HT1080 (cell line): ENCODE measurements at regions not wholly inside any gene's neighbourhood (a gene's known extent, or its start where the extent isn't known, plus 50 kb on each side); places are given as distances from the start of the nearest gene placed in this dataset. TPM values are rescaled to one million over a fixed set of nuclear protein-coding genes. Genes with fewer than 3 reads are reported as not detected.
A peak's percentile ranks its signal among the peaks of the same experiment; 100 is the strongest.

ENCODE experiments used
- DNase-seq: peaks from one replicate; pipeline ENCODE4 v3.0.0-alpha.2; 2015; ENCODE audit warnings: low read depth
- small RNA-seq: library from RNA; depleted of rRNA; stranded (forward); fragments of <200 nt; gene quantifications from one replicate; pipeline ENCODE3, GENCODE V24; 2014

DNA sequence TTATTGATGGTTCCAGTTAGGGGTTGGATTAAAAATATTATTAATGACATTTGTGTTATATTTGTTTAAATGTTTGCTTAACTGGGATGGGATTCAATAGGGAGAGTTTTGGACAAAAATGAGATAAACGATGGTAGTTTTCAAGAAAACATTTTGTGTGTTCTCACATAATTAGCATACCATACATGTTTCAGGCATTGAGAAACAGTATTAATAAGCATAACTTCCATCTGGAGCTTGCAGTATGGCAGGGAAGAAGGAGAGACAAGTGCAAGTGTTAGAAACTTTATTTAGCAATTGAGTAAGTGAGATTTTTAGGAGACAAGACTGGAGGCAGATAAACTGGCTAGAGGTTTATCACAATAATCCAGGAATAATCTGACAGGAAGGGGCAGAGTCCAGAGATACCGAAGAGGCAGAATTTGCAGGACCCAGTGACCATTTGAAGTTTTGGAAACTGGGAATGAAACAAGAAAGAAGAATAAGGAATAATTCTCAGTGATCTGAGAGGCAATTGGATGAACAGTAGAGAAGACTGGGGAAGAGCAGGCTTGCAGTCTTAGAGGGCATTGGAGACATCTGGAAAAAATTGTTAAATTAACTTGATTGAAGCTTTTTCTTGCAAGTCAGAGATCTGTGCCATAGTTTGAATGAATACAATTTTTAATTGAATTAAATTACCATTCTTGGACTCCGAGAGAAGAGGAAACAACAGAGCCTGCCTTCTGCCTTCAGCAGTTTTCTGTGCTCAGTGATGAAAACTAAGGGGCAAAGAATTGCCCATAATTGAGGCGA lies 73.0 kb upstream of the PTCHD4 start:
- DNase-seq, result no peak

DNA sequence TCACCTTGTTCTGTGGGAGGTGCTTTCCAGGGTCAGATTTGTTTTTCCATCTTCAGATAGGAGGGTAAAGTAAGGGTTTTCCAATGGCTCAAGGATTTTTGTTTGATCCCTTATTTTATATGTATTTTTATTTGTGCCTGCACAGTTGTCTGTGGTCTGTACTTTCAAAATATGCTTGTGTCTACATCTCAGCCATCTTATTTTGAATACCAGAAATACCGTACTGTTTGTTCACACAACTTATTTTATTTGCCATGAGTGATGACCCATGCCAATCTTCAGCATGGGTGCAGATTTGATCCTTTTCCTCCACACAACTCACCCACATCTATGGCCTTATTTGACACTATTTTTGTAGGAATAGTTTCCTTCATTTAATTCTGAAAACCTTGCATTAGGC lies 72.2 kb upstream of the PTCHD4 start:
- DNase-seq, result peak; percentile 23

DNA sequence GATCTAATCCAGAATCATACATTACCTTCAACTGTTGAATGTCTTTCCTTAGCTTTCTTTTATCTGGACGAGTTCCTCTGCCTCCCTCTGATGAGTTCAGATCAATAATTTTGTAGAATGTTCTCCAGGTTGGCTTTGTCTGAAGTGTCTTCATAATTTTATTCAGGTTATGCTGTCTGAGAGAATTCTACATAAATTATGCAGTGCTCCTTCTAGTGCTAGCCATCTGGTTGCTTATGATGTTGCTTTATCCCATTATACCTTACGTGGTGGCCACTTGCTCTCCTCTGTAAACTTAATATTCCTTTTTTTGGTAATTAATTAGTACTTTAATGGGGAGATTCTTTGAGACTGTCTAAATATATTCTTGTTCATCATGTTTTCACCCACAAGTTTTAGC lies 67.7 kb upstream of the PTCHD4 start:
- no peak for DNase-seq

DNA sequence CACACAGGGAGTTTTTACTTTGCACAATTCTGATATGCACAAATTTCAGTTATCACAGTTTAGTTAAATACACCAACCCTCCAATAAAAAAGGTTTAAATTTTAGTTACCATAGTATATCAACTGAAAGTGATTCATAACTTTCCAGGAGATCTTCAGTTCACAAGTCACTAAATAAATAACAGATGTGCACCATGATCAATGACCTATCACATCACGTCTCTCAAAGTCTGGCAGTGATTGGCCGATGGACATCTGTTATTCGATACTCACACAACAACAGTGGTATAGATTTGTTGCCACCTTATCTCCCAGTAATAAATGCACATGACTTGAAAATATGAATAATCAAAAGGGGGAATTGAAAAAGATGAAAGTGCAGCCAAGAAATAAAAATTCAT lies 66.8 kb upstream of the PTCHD4 start:
- peak; percentile 1 for DNase-seq

DNA sequence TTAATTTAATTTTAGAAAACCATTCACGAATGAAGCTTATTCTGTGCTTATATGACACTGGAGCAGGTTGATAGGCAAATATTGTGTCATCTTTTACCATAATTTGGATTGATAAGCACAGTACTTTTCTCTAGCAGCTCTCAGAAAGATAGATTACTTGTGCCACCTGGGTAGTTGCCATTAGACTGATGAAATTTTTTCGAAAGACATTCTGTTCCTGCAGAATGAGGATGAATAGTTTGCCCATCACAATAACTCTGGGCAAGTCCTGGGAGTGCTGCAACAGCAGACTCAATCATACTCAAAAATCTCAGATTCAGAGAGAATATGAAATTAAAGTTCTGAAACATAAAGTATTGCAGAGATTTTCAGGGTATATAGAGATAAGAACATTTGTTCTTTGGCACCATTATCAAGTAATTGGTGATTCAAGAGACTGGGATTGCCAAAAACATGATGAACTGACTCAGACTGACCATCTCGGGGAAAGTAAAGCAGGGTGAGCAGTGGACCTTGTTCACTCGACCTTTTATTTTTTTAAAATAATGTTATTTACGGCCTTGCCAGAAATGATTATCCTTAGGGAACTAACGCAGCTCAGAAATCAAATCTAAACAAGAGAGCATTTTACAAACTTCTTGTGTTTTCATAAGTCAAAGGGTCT lies 65.8 kb upstream of the PTCHD4 start:
- no peak for DNase-seq

DNA sequence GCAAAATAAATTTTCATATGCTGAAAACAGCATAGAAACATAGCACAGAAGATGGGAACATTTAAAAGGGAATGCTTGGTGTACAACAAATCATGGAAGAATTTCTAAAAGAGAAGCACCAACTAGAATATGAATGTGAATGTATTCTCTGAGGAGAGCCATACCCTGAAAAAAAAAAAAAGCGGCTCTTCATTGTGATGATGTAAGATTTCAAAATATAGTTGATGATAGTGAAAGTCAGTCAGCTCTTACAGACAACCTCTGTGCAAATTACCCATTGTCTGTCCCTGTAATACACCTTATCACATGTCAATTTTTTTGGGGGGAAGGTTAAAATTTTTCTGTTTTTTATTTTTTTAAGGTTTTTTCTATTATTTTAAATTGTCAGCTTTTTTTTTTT lies 58.6 kb upstream of the PTCHD4 start:
- no peak for DNase-seq

Small RNA genes lying in the stretch of these regions (small RNA-seq; reads per million reads assigned to genes)
- gene FO393413.1 (not detected), gene RNU7-65P (not detected)
